Karpas-422 (cell line): ENCODE measurements at regions not wholly inside any gene's neighbourhood (a gene's known extent, or its start where the extent isn't known, plus 50 kb on each side); places are given as distances from the start of the nearest gene placed in this dataset.

Source experiments
- DNase-seq: peaks from one replicate; pipeline ENCODE4 v3.0.0-alpha.2; 2015
- H2AFZ ChIP-seq: fragments of 200-600 bp; sonication (generic); 2 replicates; pipeline ENCODE4 v1.6.1; 2014; ENCODE audit warnings: antibody characterized with exemption, low read length, mixed read lengths
- H3K27ac ChIP-seq: fragments of 200-600 bp; sonication (generic); 2 replicates; pipeline ENCODE4 v1.5.1; 2014; ENCODE audit warnings: mild to moderate bottlenecking, low read length, moderate library complexity
- H3K27me3 ChIP-seq: fragments of 200-600 bp; sonication (generic); 2 replicates; pipeline ENCODE4 v1.6.1; 2014; ENCODE audit warnings: low read length, mixed read lengths
- H3K36me3 ChIP-seq: fragments of 200-600 bp; sonication (generic); 2 replicates; pipeline ENCODE4 v1.6.1; 2014; ENCODE audit warnings: low read length, mixed read lengths; ENCODE audit not compliant: insufficient read depth
- H3K4me1 ChIP-seq: fragments of 200-600 bp; sonication (generic); 2 replicates; pipeline ENCODE4 v1.6.1; 2014; ENCODE audit warnings: mild to moderate bottlenecking, low read length, mixed read lengths
- H3K4me2 ChIP-seq: fragments of 200-600 bp; sonication (generic); 2 replicates; pipeline ENCODE4 v1.6.1; 2014; ENCODE audit warnings: low read length, low read depth, mild to moderate bottlenecking; ENCODE audit not compliant: poor library complexity, severe bottlenecking
- H3K4me3 ChIP-seq: fragments of 200-600 bp; sonication (generic); 2 replicates; pipeline ENCODE4 v1.5.1; 2014; ENCODE audit warnings: mild to moderate bottlenecking, antibody characterized with exemption, low read length, mixed read lengths
- H3K79me2 ChIP-seq: fragments of 200-600 bp; sonication (generic); 2 replicates; pipeline ENCODE4 v1.6.1; 2014; ENCODE audit warnings: mild to moderate bottlenecking, low read length, mixed read lengths
- H3K9ac ChIP-seq: fragments of 200-600 bp; sonication (generic); 2 replicates; pipeline ENCODE4 v1.6.0; 2014; ENCODE audit warnings: low read length
- H3K9me2 ChIP-seq: fragments of 200-600 bp; sonication (generic), shearing (Covaris generic); replicated peaks from 2 replicates; pipeline ENCODE4 v1.6.0; 2014; ENCODE audit warnings: mild to moderate bottlenecking, low read length, moderate library complexity; ENCODE audit not compliant: insufficient read depth
- H3K9me3 ChIP-seq: fragments of 300-700, 200-600 bp; sonication (generic); 2 replicates; pipeline ENCODE4 v1.6.1; 2014; ENCODE audit warnings: low read length, mixed read lengths
- H4K20me1 ChIP-seq: fragments of 200-600 bp; sonication (generic); 2 replicates; pipeline ENCODE4 v1.6.1; 2014; ENCODE audit warnings: mild to moderate bottlenecking, antibody characterized with exemption, low read length, low read depth; ENCODE audit not compliant: insufficient read depth

DNA sequence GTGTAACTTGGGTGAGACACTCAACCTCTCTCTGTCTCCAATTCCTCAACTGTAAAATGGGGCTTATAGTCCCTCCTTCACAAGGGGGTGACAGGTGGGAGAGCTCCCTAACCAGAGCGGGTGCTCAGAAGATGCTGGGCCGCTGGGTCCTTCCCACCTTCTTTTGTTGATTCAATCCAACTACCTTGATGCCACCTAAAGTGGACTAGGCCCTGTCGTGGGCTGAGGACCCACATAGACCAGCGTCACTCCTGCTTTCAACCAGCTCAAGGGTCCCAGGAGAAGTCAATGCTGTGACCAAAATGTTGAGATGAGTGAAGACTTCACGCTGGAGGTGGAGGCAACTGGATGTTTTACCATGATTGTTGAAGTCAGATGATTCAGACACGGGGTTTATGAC lies 72.7 kb upstream of the WNT11 start:
- Histone ChIP-seq H3K9me3 (no peaks in the 10 kb centered on the region), H4K20me1 (no peaks in the 10 kb centered on the region), H3K9me2 (no peaks in the 10 kb centered on the region), H3K36me3 (no peaks in the 10 kb centered on the region), H3K4me3 (no peak overlapping the region), H3K79me2 (no peaks in the 10 kb centered on the region), H3K9ac (no peak overlapping the region), H3K27me3 (no peaks in the 10 kb centered on the region), H3K27ac (no peak overlapping the region), H3K4me2 (no peak overlapping the region), H3K4me1 (no peaks in the 10 kb centered on the region), H2AFZ (no peak overlapping the region)
- no peak for DNase-seq

DNA sequence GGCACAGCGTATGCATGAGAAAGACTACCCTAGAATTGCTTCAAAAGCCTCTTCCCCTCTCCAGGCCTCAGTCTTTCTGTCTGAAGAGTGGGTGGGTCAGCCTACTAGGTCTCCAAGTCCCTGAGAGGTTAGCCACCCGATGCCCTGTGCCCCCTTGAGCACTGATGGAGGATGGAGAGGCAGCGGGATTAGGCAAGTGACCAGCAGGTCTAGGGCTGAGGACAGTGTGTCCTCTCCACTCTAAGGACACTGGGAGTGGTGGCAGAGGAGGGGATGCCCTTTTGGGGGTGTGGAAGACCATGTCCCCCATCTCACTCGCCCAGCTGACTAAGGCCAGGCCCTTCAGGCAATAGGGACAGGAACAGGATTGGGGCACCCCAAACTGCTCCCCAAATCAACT lies 72.2 kb upstream of the WNT11 start:
- H3K4me2 ChIP-seq, result no peak overlapping the region
- H3K4me1 ChIP-seq, result no peaks in the 10 kb centered on the region
- no peaks in the 10 kb centered on the region for H3K36me3 ChIP-seq
- H3K9me2 ChIP-seq, result no peaks in the 10 kb centered on the region
- no peak overlapping the region for H2AFZ ChIP-seq
- no peaks in the 10 kb centered on the region for H4K20me1 ChIP-seq
- no peak overlapping the region for H3K9ac ChIP-seq
- H3K4me3 ChIP-seq, result no peak overlapping the region
- no peaks in the 10 kb centered on the region for H3K27me3 ChIP-seq
- H3K27ac ChIP-seq, result no peak overlapping the region
- no peaks in the 10 kb centered on the region for H3K9me3 ChIP-seq
- DNase-seq, result no peak
- H3K79me2 ChIP-seq, result no peaks in the 10 kb centered on the region

GRCh38 chr11:76277298-76278175 lies 71.2 kb upstream of the WNT11 start:
- H4K20me1 ChIP-seq, result no peaks in the 10 kb centered on the region
- no peak overlapping the region for H3K9ac ChIP-seq
- no peak overlapping the region for H2AFZ ChIP-seq
- H3K27me3 ChIP-seq, result no peaks in the 10 kb centered on the region
- no peak overlapping the region for H3K27ac ChIP-seq
- no peaks in the 10 kb centered on the region for H3K9me3 ChIP-seq
- no peaks in the 10 kb centered on the region for H3K4me1 ChIP-seq
- no peaks in the 10 kb centered on the region for H3K9me2 ChIP-seq
- no peaks in the 10 kb centered on the region for H3K36me3 ChIP-seq
- no peak overlapping the region for H3K4me3 ChIP-seq
- H3K4me2 ChIP-seq, result no peak overlapping the region
- no peak for DNase-seq
- H3K79me2 ChIP-seq, result no peaks in the 10 kb centered on the region

- Histone ChIP-seq H3K79me2 (no peaks in the 10 kb centered on the region), H3K4me3 (no peak overlapping the region), H3K9me2 (no peaks in the 10 kb centered on the region), H3K27ac (no peak overlapping the region), H3K4me1 (no peaks in the 10 kb centered on the region), H4K20me1 (no peaks in the 10 kb centered on the region), H3K9ac (no peak overlapping the region), H3K9me3 (no peaks in the 10 kb centered on the region), H3K36me3 (no peaks in the 10 kb centered on the region), H3K4me2 (no peak overlapping the region), H3K27me3 (no peaks in the 10 kb centered on the region), H2AFZ (no peak overlapping the region)
- no peak for DNase-seq
Observed at GRCh38 chr11:76276781-76277155, 70.5 kb upstream of the WNT11 start.

DNA sequence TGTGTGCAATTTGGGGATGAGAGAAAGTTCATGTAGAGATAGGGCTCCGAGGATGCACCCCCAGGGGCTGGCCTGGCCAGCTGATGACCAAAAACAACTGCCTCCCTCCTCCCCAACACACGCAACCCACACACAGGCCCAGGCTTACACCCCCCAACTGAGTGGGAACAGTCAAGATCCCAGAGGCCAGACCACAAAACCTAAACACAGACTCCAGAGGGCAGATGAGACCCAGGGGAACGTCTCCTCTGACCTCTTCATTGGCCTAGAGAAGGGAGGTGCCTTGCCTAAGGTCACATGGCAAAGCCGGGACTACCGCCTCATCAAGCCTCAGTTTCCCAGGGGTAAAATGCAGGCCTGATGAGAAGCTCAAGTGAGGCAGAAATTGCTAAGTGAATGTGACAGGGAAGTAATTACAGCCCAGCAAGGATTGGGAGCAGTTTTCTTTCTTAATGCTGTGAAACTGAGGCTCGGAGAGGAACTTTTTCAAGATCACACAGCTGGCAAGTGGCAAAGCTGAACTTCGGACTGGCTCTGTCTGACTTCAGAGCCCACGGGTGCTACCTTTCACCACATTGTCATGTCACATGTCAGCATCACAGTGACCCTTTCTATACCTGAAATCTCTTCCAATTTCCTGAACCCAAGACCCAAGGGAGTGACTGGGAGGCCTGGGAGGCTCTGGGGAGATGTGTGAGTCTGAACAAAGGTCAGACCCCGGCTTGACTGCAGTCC lies 69.9 kb upstream of the WNT11 start:
- no peak overlapping the region for H2AFZ ChIP-seq
- no peaks in the 10 kb centered on the region for H3K36me3 ChIP-seq
- no peak for DNase-seq

GRCh38 chr11:76275446-76275845 lies 69.1 kb upstream of the WNT11 start:
- no peak overlapping the region for H3K27ac ChIP-seq

More for the DNA sequence above, 69.9 kb upstream of the WNT11 start:
- Histone ChIP-seq H3K27me3 (no peaks in the 10 kb centered on the region), H3K79me2 (no peaks in the 10 kb centered on the region), H3K9ac (no peak overlapping the region), H3K9me2 (no peaks in the 10 kb centered on the region), H3K9me3 (no peaks in the 10 kb centered on the region), H4K20me1 (no peaks in the 10 kb centered on the region), H3K4me3 (no peak overlapping the region), H3K27ac (no peak overlapping the region), H3K4me2 (no peak overlapping the region), H3K4me1 (no peaks in the 10 kb centered on the region)

GRCh38 chr11:76271068-76271467 lies 64.8 kb upstream of the WNT11 start:
- Histone ChIP-seq H3K9ac (no peak overlapping the region), H3K27me3 (no peaks in the 10 kb centered on the region), H3K4me1 (no peaks in the 10 kb centered on the region), H3K27ac (no peak overlapping the region), H3K36me3 (no peaks in the 10 kb centered on the region), H3K9me3 (no peaks in the 10 kb centered on the region), H3K4me2 (no peak overlapping the region), H3K4me3 (no peak overlapping the region), H3K79me2 (no peaks in the 10 kb centered on the region), H2AFZ (no peak overlapping the region), H4K20me1 (no peaks in the 10 kb centered on the region), H3K9me2 (no peaks in the 10 kb centered on the region)
- no peak for DNase-seq

More at GRCh38 chr11:76275446-76275845, 69.1 kb upstream of the WNT11 start:
- Histone ChIP-seq H3K36me3 (no peaks in the 10 kb centered on the region), H3K4me2 (no peak overlapping the region), H3K27me3 (no peaks in the 10 kb centered on the region), H3K9ac (no peak overlapping the region), H3K4me1 (no peaks in the 10 kb centered on the region), H4K20me1 (no peaks in the 10 kb centered on the region), H3K4me3 (no peak overlapping the region), H3K9me2 (no peaks in the 10 kb centered on the region), H3K9me3 (no peaks in the 10 kb centered on the region), H3K79me2 (no peaks in the 10 kb centered on the region), H2AFZ (no peak overlapping the region)
- no peak for DNase-seq

- H3K36me3 ChIP-seq, result no peaks in the 10 kb centered on the region
- no peak overlapping the region for H2AFZ ChIP-seq
- no peaks in the 10 kb centered on the region for H3K9me2 ChIP-seq
- no peak overlapping the region for H3K4me2 ChIP-seq
- H3K9me3 ChIP-seq, result no peaks in the 10 kb centered on the region
- H3K27ac ChIP-seq, result no peak overlapping the region
- DNase-seq, result no peak
- no peak overlapping the region for H3K9ac ChIP-seq
- no peaks in the 10 kb centered on the region for H4K20me1 ChIP-seq
- no peaks in the 10 kb centered on the region for H3K4me1 ChIP-seq
- no peaks in the 10 kb centered on the region for H3K79me2 ChIP-seq
- no peak overlapping the region for H3K4me3 ChIP-seq
- no peaks in the 10 kb centered on the region for H3K27me3 ChIP-seq
Observed at GRCh38 chr11:76270389-76270788, 64.1 kb upstream of the WNT11 start.
